ENCODE measurements at regions not wholly inside any gene's neighbourhood (a gene's known extent, or its start where the extent isn't known, plus 50 kb on each side); places are given as distances from the start of the nearest gene placed in this dataset.

GRCh38 chr16:9169094-9169493 lies 77.7 kb downstream of the HAPSTR1 start:
- DNase-seq (ENCODE audit: low read depth in 2 of 2): no peak
- Histone ChIP-seq H2AFZ (ENCODE audit: low read length) (no peak overlapping the region), H3K27me3 (ENCODE audit: control insufficient read depth, insufficient read depth, low read length) (no peaks in the 10 kb centered on the region), H3K79me2 (ENCODE audit: control insufficient read depth, insufficient read depth, low read length) (no peaks in the 10 kb centered on the region), H3K4me3 (replicated peaks in 1 of 4; ENCODE audit: control extremely low read depth in 1 of 4, insufficient read depth in 1 of 4, low read depth in 3 of 4, low read length in 4 of 4) (no peak overlapping the region), H3K36me3 (ENCODE audit: control insufficient read depth, insufficient read depth, low read length) (no peaks in the 10 kb centered on the region), H3K27ac (ENCODE audit: insufficient read depth, low read length) (no peak overlapping the region), H3K4me2 (ENCODE audit: extremely low read depth, insufficient read depth, low read length) (no peak overlapping the region), H3K4me1 (ENCODE audit: control insufficient read depth, extremely low read depth, insufficient read depth, low read length) (no peaks in the 10 kb centered on the region), H3K9me3 (ENCODE audit: control insufficient read depth, insufficient read depth, low read depth, low read length) (no peaks in the 10 kb centered on the region), H4K20me1 (ENCODE audit: control insufficient read depth, extremely low read depth, insufficient read depth, low read length) (no peaks in the 10 kb centered on the region), H3K9ac (ENCODE audit: insufficient read depth, low read length) (no peak overlapping the region)
- TF ChIP-seq CTCF (conservative IDR thresholded peaks at IDR 0.05 in 1 of 2, IDR thresholded peaks at IDR 0.05 in 1 of 2; ENCODE audit: low read depth in 1 of 2, low read length in 2 of 2): no peak
- no peak for TF ChIP-seq EZH2 (IDR thresholded peaks at IDR 0.05; ENCODE audit: low read length, missing control alignments)

GRCh38 chr16:9170470-9170869 lies 79.0 kb downstream of the HAPSTR1 start:
- Histone ChIP-seq H3K27ac (ENCODE audit: insufficient read depth, low read length) (no peak overlapping the region), H3K9ac (ENCODE audit: insufficient read depth, low read length) (no peak overlapping the region), H3K27me3 (ENCODE audit: control insufficient read depth, insufficient read depth, low read length) (no peaks in the 10 kb centered on the region), H3K4me1 (ENCODE audit: control insufficient read depth, extremely low read depth, insufficient read depth, low read length) (no peaks in the 10 kb centered on the region), H4K20me1 (ENCODE audit: control insufficient read depth, extremely low read depth, insufficient read depth, low read length) (no peaks in the 10 kb centered on the region), H3K4me3 (replicated peaks in 1 of 4; ENCODE audit: control extremely low read depth in 1 of 4, insufficient read depth in 1 of 4, low read depth in 3 of 4, low read length in 4 of 4) (peak overlapping the region in 3 of 4 experiments; percentile 10 to 34 (median 14)), H2AFZ (ENCODE audit: low read length) (peak overlapping the region; percentile 39), H3K4me2 (ENCODE audit: extremely low read depth, insufficient read depth, low read length) (peak overlapping the region; percentile 13), H3K9me3 (ENCODE audit: control insufficient read depth, insufficient read depth, low read depth, low read length) (no peaks in the 10 kb centered on the region), H3K79me2 (ENCODE audit: control insufficient read depth, insufficient read depth, low read length) (no peaks in the 10 kb centered on the region), H3K36me3 (ENCODE audit: control insufficient read depth, insufficient read depth, low read length) (no peaks in the 10 kb centered on the region)
- TF ChIP-seq EZH2 (IDR thresholded peaks at IDR 0.05; ENCODE audit: low read length, missing control alignments) (no peak), CTCF (conservative IDR thresholded peaks at IDR 0.05 in 1 of 2, IDR thresholded peaks at IDR 0.05 in 1 of 2; ENCODE audit: low read depth in 1 of 2, low read length in 2 of 2) (no peak)
- DNase-seq (ENCODE audit: low read depth in 2 of 2): no peak

- no peaks in the 10 kb centered on the region for H3K4me1 ChIP-seq (ENCODE audit: control insufficient read depth, extremely low read depth, insufficient read depth, low read length)
- no peak overlapping the region for H3K4me3 ChIP-seq (replicated peaks in 1 of 4; ENCODE audit: control extremely low read depth in 1 of 4, insufficient read depth in 1 of 4, low read depth in 3 of 4, low read length in 4 of 4)
- no peak for DNase-seq (ENCODE audit: low read depth in 2 of 2)
- H3K4me2 ChIP-seq (ENCODE audit: extremely low read depth, insufficient read depth, low read length): no peak overlapping the region
- H3K27me3 ChIP-seq (ENCODE audit: control insufficient read depth, insufficient read depth, low read length): no peaks in the 10 kb centered on the region
- H2AFZ ChIP-seq (ENCODE audit: low read length): no peak overlapping the region
- H3K9me3 ChIP-seq (ENCODE audit: control insufficient read depth, insufficient read depth, low read depth, low read length): no peaks in the 10 kb centered on the region
- TF ChIP-seq CTCF (conservative IDR thresholded peaks at IDR 0.05 in 1 of 2, IDR thresholded peaks at IDR 0.05 in 1 of 2; ENCODE audit: low read depth in 1 of 2, low read length in 2 of 2): no peak
- TF ChIP-seq EZH2 (IDR thresholded peaks at IDR 0.05; ENCODE audit: low read length, missing control alignments): no peak
- H3K79me2 ChIP-seq (ENCODE audit: control insufficient read depth, insufficient read depth, low read length): no peaks in the 10 kb centered on the region
- H3K9ac ChIP-seq (ENCODE audit: insufficient read depth, low read length): no peak overlapping the region
- no peak overlapping the region for H3K27ac ChIP-seq (ENCODE audit: insufficient read depth, low read length)
- H3K36me3 ChIP-seq (ENCODE audit: control insufficient read depth, insufficient read depth, low read length): no peaks in the 10 kb centered on the region
- no peaks in the 10 kb centered on the region for H4K20me1 ChIP-seq (ENCODE audit: control insufficient read depth, extremely low read depth, insufficient read depth, low read length)
These were observed 85.3 kb downstream of the HAPSTR1 start for GRCh38 chr16:9176547-9177418.

Measured in fibroblast of lung (primary cell).